Fibroblast of lung (primary cell): ENCODE measurements at regions not wholly inside any gene's neighbourhood (a gene's known extent, or its start where the extent isn't known, plus 50 kb on each side); places are given as distances from the start of the nearest gene placed in this dataset.

Source experiments
- CTCF ChIP-seq, 2 donors: IDR thresholded peaks in 1 of 2; conservative IDR thresholded peaks in 1 of 2; 1 replicate in 1 of 2; 2 replicates in 1 of 2; pipeline ENCODE4 v1.5.1; 2011 to 2012; ENCODE audit warnings: low read length in 2 of 2, control low read depth in 1 of 2, inconsistent platforms in 1 of 2, low read depth in 1 of 2, mild to moderate bottlenecking in 1 of 2
- EZH2 ChIP-seq: IDR thresholded peaks from 2 replicates; pipeline ENCODE4 v1.5.1; 2012; ENCODE audit warnings: low read length, control low read depth, mild to moderate bottlenecking; ENCODE audit errors: missing control alignments

GRCh38 chr3:73804204-73804603 is 179.5 kb upstream of the PDZRN3 start:
- TF ChIP-seq CTCF (conservative IDR thresholded peaks at IDR 0.05 in 1 of 2, IDR thresholded peaks at IDR 0.05 in 1 of 2; ENCODE audit: low read depth in 1 of 2, low read length in 2 of 2) (no peak), EZH2 (no peak)
